ENCODE measurements at regions not wholly inside any gene's neighbourhood (a gene's known extent, or its start where the extent isn't known, plus 50 kb on each side); places are given as distances from the start of the nearest gene placed in this dataset.

GRCh38 chr2:18408638-18409037 lies 151.8 kb downstream of the RDH14 start:
- WGBS, 2 donors: 80 to 95% methylated on average over 2 of the region's 2 CpGs
- DNase-seq (ENCODE audit: low spot score in 2 of 2): no peak

GRCh38 chr2:18406219-18406618 lies 154.2 kb downstream of the RDH14 start:
- WGBS, 2 donors: 73 to 78% methylated on average over 2 of the region's 2 CpGs
- intact Hi-C loops (cut with DNase I; ENCODE audit: low total_unique reads): no loop called here
- H3K4me3 ChIP-seq (ENCODE audit: low read depth, poor library complexity, severe bottlenecking): no peak overlapping the region
- no peak for DNase-seq (ENCODE audit: low spot score in 2 of 2)
- TF ChIP-seq CTCF (IDR thresholded peaks at IDR 0.05) (no peak), POLR2A (IDR thresholded peaks at IDR 0.05) (no peak)

More at GRCh38 chr2:18408638-18409037, 151.8 kb downstream of the RDH14 start:
- intact Hi-C loops (cut with DNase I; ENCODE audit: low total_unique reads): no loop called here
- TF ChIP-seq CTCF (IDR thresholded peaks at IDR 0.05) (no peak), POLR2A (IDR thresholded peaks at IDR 0.05) (no peak)
- H3K4me3 ChIP-seq (ENCODE audit: low read depth, poor library complexity, severe bottlenecking): no peak overlapping the region

GRCh38 chr2:18404708-18405107 lies 155.7 kb downstream of the RDH14 start:
- intact Hi-C loops (cut with DNase I; ENCODE audit: low total_unique reads): no loop called here
- 52 to 68% methylated on average over 5 of the region's 5 CpGs for WGBS, 2 donors
- H3K4me3 ChIP-seq (ENCODE audit: low read depth, poor library complexity, severe bottlenecking): no peak overlapping the region
- no peak for DNase-seq (ENCODE audit: low spot score in 2 of 2)
- TF ChIP-seq POLR2A (IDR thresholded peaks at IDR 0.05) (no peak), CTCF (IDR thresholded peaks at IDR 0.05) (no peak)

GRCh38 chr2:18403921-18404522 lies 156.4 kb downstream of the RDH14 start:
- DNase-seq (ENCODE audit: low spot score in 2 of 2): no peak
- H3K4me3 ChIP-seq (ENCODE audit: low read depth, poor library complexity, severe bottlenecking): no peak overlapping the region
- 27 to 29% methylated on average over 4 of the region's 4 CpGs for WGBS, 2 donors
- TF ChIP-seq CTCF (IDR thresholded peaks at IDR 0.05): no peak
- TF ChIP-seq POLR2A (IDR thresholded peaks at IDR 0.05): no peak
- intact Hi-C loops (cut with DNase I; ENCODE audit: low total_unique reads): no loop called here

GRCh38 chr2:18402831-18403230 lies 157.6 kb downstream of the RDH14 start:
- intact Hi-C loops (cut with DNase I; ENCODE audit: low total_unique reads): no loop called here
- TF ChIP-seq POLR2A (IDR thresholded peaks at IDR 0.05): no peak

GRCh38 chr2:18401471-18401870 lies 159.0 kb downstream of the RDH14 start:
- 81 to 90% methylated on average over 4 of the region's 4 CpGs for WGBS, 2 donors

More at GRCh38 chr2:18402831-18403230, 157.6 kb downstream of the RDH14 start:
- WGBS, 2 donors: 45 to 66% methylated on average over 2 of the region's 2 CpGs
- H3K4me3 ChIP-seq (ENCODE audit: low read depth, poor library complexity, severe bottlenecking): no peak overlapping the region
- DNase-seq (ENCODE audit: low spot score in 2 of 2): no peak

More at GRCh38 chr2:18401471-18401870, 159.0 kb downstream of the RDH14 start:
- intact Hi-C loops (cut with DNase I; ENCODE audit: low total_unique reads): no loop called here
- H3K4me3 ChIP-seq (ENCODE audit: low read depth, poor library complexity, severe bottlenecking): no peak overlapping the region
- TF ChIP-seq POLR2A (IDR thresholded peaks at IDR 0.05): no peak
- no peak for TF ChIP-seq CTCF (IDR thresholded peaks at IDR 0.05)
- no peak for DNase-seq (ENCODE audit: low spot score in 2 of 2)
